HG03460 (cell line): ENCODE measurements at regions not wholly inside any gene's neighbourhood (a gene's known extent, or its start where the extent isn't known, plus 50 kb on each side); places are given as distances from the start of the nearest gene placed in this dataset.
"Not testable (repeated sequence)": the region's sequence is repeated elsewhere in the genome, so short reads cannot be mapped to it uniquely, and the experiment has no call there.

Source experiments
- ATAC-seq: cut with Tn5 transposase; IDR thresholded peaks from one replicate; pipeline ENCODE4 v1.9.1; 2021; ENCODE audit not compliant: unreplicated experiment

GRCh38 chr14:43128429-43128828 lies 1378.7 kb downstream of the FSCB start:
- not testable (repeated sequence) for ATAC-seq

- ATAC-seq: not testable (repeated sequence)
Observed at GRCh38 chr14:43127874-43128273, 1379.2 kb downstream of the FSCB start.

GRCh38 chr14:43123544-43123943 lies 1383.5 kb downstream of the FSCB start:
- ATAC-seq: no peak

GRCh38 chr14:43119672-43120071 lies 1387.4 kb downstream of the FSCB start:
- no peak for ATAC-seq

- no peak for ATAC-seq
Observed at GRCh38 chr14:43116341-43116740, 1390.7 kb downstream of the FSCB start.

- ATAC-seq: no peak
Observed at GRCh38 chr14:43105305-43105704, 1401.8 kb downstream of the FSCB start.

- no peak for ATAC-seq
Observed at GRCh38 chr14:43090380-43090779, 1416.7 kb downstream of the FSCB start.

- no peak for ATAC-seq
Observed at GRCh38 chr14:43087666-43088065, 1419.4 kb downstream of the FSCB start.

- ATAC-seq: no peak
Observed at GRCh38 chr14:43085819-43086218, 1421.3 kb downstream of the FSCB start.

- not testable (repeated sequence) for ATAC-seq
Observed at GRCh38 chr14:43067372-43067771, 1439.7 kb downstream of the FSCB start.

GRCh38 chr14:43056106-43056505 lies 1449.4 kb downstream of the LRFN5 start:
- no peak for ATAC-seq

- ATAC-seq: no peak
Observed at GRCh38 chr14:43052897-43053296, 1446.2 kb downstream of the LRFN5 start.

GRCh38 chr14:43043850-43044249 lies 1437.2 kb downstream of the LRFN5 start:
- no peak for ATAC-seq

GRCh38 chr14:43042408-43042807 lies 1435.7 kb downstream of the LRFN5 start:
- ATAC-seq: no peak

GRCh38 chr14:43041976-43042375 lies 1435.3 kb downstream of the LRFN5 start:
- no peak for ATAC-seq

GRCh38 chr14:43041207-43041606 lies 1434.5 kb downstream of the LRFN5 start:
- no peak for ATAC-seq

- ATAC-seq: no peak
Observed at GRCh38 chr14:43039881-43040280, 1433.2 kb downstream of the LRFN5 start.

- ATAC-seq: no peak
Observed at GRCh38 chr14:43031598-43031997, 1424.9 kb downstream of the LRFN5 start.

GRCh38 chr14:43022094-43022800 lies 1415.6 kb downstream of the LRFN5 start:
- no peak for ATAC-seq

- no peak for ATAC-seq
Observed at GRCh38 chr14:43019826-43020225, 1413.2 kb downstream of the LRFN5 start.

- no peak for ATAC-seq
Observed at GRCh38 chr14:43014338-43014737, 1407.7 kb downstream of the LRFN5 start.

- ATAC-seq: no peak
Observed at GRCh38 chr14:43012817-43013216, 1406.1 kb downstream of the LRFN5 start.

- ATAC-seq: no peak
Observed at GRCh38 chr14:43005807-43006206, 1399.1 kb downstream of the LRFN5 start.
